Iris pigment epithelial cell (primary cell): ENCODE measurements at regions not wholly inside any gene's neighbourhood (a gene's known extent, or its start where the extent isn't known, plus 50 kb on each side); places are given as distances from the start of the nearest gene placed in this dataset.
"Not testable (repeated sequence)": the region's sequence is repeated elsewhere in the genome, so short reads cannot be mapped to it uniquely, and the experiment has no call there.

Experiments
- DNase-seq: peaks from one replicate; pipeline ENCODE4 v3.0.0-alpha.2; 2011; ENCODE audit warnings: low read depth

DNA sequence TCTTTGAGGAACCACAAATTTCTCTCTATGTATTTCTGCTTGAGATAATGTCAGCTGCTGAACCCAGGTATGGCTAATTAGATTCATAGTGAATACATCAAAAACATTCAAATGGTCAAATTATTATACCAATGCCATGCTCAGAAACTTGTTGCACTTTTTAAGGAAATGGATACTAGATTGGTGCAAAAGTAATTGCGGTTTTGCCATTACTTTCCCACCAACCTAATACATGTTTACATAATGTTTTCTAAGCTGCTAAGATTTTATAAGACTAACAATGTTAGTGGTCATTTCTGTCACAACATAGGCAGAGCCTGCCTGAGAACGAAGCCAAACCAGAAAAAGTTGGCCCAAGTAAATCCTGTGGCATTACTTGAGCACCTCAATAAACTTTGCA is 568.2 kb upstream of the LRATD1 start:
- DNase-seq, result no peak

DNA sequence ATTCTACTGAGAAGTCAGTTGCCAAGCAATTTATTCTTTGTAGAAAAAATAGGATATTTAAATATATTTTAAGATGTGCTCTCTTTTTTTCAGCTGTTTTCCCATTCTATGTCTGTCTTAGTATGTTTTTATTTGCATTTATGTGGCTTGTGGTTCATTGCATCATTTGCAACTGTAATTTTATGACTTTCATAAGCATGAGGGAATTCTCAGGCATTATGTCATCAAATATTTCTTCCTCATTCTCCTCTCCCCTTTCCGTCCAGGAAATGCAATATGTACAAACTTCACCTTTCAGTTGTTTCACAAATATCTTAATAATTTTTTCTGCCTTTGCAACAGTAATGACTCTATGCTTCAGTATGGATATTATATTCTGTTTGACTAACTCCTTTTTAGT is 560.2 kb upstream of the LRATD1 start:
- peak; percentile 26 for DNase-seq

DNA sequence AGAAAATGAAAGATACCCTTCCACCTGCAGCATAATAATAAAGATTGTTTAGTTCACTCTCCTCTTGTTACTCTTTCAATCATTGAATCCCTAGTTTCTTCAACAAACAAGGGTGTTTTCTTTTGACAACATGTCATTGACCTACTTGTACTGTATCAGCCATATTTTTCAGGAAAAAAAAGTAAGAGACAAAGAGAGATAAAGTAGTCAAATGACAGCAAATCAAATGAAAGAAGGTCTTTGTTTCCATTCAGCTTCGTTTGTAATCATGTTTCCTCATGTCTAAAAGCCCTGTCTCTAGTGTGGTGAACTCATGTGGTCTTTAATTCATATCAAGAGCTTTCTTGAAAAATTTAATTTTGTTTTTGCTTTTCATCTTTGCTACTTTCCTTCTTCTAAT is 557.8 kb upstream of the LRATD1 start:
- DNase-seq, result no peak

DNA sequence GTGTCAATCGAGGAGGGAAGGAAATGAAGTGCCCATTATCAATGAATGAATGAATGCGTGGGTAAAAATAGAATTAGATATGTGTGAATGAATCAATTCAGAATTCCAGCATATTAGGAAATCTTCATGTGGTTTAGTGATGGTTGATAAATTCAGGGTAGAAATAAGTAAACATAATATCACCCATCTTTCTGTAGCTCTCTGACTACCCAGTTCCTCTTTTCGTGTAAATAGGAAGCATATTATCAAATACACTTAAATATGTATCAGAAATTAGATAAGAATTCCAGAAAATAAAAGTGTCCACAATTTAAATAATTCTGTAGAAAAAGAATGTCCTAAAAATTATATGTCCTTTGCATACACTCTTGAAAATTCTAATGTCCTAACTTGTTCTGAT is 552.9 kb upstream of the LRATD1 start:
- no peak for DNase-seq

DNA sequence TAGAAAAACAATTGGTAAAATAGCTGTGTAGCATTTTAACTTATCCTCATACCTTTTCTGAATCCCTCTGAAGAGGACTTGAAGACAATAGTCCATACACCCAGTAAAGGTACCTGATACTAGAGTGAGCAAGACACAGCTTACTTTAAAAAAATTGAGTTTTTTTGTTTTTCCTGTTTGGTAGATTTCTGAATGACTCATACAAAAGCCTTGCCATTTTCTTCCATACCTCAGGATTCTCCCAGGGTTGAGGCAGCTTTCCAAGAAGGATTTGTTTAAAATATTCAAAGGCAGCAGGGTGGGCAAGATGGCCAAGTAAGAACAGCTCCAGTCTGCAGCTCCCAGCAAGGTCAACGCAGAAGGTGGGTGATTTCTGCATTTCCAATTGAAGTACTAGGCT is 551.0 kb upstream of the LRATD1 start:
- DNase-seq, result peak; percentile 4

DNA sequence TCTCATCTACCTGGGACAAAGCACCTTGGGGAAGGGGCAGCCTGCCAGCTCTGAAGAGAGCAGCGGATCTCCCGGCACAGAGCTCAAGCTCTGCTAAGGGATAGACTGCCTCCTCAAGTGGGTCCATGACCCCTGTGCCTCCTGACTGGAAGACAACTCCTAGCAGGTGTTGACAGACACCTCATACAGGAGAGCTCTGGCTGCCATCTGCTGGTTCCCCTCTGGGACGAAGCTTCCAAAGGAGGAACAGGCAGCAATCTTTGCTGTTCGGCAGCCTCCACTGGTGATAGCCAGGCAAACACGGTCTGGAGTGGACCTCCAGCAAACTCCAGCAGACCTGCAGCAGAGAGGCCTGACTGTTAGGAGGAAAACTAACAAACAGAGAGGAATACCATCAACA is 549.9 kb upstream of the LRATD1 start:
- DNase-seq, result no peak

DNA sequence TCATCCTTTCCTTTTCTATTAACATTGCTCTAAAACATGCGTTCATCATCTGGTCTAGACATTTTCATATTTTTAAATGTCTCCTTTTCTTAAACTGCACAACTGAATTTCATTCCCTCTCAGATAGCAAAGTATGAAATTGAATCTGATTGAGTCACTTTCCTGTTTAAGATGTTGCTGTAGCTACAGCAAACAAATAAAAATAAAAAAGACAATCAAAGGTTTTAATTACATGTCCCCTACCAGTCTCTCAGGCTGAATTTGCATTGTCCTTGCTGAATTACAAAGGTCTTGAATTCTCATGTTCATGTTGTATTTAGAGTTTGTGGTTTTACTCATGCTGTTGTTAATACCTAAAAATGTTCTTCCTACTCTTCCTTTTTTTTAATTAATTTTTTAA is 537.9 kb upstream of the LRATD1 start:
- no peak for DNase-seq

DNA sequence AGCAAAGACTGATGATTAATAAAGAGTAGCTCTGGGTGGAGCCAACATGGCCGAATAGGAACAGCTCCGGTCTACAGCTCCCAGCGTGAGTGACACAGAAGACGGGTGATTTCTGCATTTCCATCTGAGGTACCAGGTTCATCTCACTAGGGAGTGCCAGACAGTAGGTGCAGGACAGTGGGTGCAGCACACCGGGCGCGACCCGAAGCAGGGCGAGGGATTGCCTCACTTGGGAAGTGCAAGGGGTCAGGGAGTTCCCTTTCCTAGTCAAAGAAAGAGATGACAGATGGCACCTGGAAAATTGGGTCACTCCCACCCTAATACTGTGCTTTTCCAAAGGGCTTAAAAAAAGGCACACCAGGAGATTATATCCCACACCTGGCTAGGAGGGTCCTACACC is 533.4 kb upstream of the LRATD1 start:
- DNase-seq, result not testable (repeated sequence)

DNA sequence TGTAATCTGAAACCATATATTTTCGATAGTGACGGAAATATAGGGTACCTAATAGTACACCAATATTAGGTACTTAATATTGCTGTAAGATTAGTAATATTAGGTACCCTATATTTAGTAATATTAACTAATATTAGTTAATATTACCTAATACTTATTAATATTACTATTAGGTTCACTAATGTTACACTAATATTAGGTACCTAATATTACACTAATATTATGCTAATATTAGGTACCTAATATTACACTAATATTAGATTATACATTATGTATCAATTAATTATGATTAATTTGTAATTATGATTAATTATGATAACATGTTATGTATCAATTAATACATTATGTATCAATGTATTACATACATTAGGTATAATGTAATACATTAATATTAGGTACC is 518.2 kb upstream of the LRATD1 start:
- no peak for DNase-seq

DNA sequence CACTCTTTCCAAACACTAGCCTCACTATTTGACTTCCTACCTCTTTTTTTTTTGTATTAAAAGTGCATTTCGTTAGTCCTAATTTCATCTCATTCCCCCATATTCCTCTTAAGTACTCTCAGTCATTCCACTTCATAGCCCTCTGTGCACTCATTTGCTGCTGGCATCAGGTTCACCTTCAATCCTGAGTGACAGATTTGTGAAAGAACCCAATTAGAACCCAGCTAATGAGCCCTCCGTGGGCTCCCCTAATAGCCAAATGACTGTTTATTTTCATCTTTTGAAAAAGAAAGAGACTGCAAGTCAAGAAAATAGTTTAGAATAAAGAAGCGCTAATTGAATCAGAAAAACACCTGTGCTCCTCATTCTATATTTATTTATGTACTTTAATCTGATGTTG is 512.1 kb upstream of the LRATD1 start:
- no peak for DNase-seq

DNA sequence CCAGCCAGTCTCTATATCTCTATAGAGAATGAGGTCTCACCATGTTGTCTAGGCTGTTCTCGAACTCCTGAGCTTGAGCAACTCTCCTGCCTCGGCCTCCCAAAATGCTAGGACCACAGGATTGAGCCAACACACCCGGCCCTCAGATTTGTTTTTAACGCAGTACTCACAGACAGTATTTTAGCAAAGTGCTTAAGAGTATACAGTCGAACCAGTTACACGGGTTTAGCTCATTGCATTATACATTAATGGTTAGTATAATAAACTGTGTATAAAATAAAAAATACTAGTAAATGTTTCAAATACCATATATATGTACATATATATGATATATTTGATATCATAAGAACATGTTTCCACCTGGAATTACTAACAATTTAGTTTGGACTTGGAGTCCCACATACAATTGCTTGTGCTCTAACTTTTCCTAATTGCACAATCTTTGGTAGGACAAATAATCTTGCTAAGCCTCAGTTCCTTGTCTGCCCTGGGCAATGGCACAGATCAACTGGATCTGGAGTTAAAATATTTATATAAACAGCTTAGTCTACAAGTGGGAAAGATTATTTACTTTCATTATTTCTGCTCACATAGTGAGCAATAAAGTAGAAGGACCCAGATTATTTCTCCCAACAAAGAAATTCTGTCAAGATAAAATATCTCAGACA is 508.9 kb upstream of the LRATD1 start:
- no peak for DNase-seq

DNA sequence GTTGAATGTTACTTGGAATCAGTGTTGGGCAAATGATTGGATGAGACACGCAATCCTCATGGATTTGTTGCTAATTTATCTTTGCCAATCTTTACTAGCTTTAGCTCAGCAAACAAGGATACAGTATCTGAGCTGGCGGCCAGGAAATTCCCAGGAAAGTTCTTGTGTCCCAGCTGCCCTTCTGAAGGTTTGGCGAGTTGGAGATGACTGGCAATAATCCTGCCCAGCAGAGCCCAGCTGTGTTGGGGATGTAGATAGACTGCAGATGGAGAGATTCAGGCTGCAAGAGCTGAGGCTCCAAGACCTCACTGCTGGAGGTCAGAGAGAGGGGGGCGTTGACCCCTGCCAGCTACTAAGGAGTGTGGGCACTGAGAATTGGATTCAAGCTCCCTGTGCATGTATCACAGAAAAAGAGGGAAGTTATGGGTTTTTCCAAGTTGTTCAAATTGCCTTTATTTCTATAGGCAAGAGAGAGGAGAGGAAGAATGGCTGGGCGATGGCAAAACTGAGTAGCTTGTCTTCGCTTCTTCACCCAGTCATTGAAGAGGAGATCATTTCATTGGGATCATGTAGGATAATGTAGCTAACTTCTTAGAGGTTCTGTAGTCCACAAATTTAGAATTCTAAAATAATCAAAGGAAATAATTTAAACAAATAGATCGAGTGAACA is 506.8 kb upstream of the LRATD1 start:
- DNase-seq, result no peak

DNA sequence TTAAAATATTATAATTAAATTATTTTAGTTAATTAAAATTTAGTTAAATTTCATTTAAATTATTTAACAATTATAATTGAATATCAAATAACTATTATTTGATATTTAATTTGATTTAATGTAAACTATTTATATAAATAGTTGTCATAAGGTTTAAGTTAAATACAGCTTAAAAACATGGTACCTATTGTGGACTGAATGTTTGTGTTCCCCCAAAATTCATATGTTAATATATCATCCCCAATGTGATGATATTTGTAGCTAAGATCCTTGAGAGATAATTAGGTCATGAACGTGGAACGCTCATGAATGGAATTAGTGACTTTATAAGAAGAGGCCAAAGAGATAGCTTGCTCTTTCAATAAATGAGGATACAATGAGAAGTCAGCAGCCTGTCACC is 505.7 kb upstream of the LRATD1 start:
- no peak for DNase-seq

DNA sequence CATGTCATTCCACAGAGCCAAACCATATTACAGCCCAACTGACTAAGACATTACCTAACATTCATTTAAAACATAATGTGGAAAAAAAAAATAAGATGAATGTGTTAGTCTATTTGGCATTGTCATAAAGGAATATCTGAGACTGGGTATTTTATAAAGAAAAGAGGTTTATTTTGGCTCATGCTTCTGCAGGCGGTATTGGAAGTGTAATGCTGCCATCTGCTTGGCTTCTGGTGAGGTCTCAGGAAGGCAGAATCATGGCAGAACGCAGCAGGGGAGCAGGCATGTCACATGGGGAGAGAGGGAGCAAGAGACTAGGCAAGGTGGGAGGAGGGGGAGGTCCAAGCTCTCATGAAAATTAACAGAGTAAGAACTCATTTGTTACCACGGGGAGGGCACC is 504.8 kb upstream of the LRATD1 start:
- DNase-seq, result no peak

DNA sequence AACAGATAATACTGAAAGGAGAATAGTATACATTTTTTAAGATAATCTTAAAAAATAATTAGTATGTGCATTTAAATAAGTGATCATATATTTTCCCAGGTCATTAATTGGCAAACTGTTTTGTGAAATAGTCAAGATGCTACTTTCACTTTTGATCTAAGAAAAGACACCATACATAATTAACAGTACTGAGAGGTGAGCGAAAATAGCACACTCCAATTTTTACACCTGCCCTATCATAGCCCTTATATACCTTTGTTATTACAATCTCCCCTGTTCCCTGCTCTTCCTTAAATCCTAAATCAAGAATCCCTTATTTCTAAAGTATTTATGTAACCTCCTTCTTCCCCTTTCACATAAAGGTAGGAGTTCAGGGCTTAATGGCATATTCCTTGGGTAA is 500.1 kb upstream of the LRATD1 start:
- DNase-seq, result no peak

DNA sequence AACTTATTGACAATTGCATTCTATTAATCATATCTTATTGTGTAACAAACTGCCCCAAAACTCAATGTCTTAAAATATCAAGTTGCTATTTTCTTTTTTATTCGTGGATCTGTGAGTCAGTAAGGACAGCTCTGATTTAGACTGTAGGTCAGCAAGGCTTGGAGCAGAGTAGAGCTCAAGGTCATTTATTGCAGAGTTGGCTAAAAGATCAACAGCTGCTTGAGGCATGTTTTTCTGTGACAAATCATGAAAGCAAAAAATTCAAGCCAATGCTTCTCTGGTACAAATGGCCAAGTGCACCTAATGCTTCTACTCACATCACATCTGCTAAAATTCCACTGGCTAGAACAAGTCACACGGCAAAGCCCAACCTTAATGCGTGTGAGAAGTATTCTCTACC is 497.7 kb upstream of the LRATD1 start:
- no peak for DNase-seq

DNA sequence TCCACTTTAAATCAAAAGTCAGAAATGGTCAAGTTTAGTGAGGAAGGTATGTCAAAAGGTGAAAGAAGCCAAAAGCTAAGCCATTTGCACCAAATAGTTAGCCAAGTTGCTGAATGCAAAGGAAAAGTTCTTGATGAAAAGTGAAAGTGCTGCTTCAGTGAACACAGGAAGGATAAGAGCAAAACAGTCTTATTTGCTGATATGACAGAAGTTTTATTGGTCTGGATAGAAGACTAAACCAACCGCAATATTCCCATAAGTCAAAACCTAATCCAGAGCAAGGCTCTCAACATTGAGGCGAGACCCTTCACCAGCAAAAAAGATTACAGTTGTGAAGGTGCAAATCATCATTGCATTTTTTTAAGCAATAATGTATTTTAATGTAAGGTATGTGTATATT is 496.5 kb upstream of the LRATD1 start:
- no peak for DNase-seq

DNA sequence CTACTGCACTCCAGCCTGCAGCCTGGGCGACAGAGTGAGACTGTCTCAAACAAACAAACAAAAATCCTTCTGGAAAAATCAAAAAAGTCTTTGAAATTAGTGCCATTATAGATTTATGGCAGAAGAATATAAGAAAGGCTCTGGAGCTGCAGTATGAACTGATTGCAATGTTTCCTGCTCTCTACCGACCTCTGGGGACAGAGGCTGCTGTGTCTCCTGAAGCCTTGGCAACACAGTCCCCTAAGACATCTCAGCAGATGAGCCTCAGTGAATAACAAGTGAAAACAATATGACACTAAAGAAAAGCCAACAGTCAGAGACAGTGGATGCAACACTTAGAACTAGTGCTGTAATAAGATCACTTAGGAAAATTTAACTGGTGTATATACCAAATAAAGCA is 494.9 kb upstream of the LRATD1 start:
- no peak for DNase-seq

DNA sequence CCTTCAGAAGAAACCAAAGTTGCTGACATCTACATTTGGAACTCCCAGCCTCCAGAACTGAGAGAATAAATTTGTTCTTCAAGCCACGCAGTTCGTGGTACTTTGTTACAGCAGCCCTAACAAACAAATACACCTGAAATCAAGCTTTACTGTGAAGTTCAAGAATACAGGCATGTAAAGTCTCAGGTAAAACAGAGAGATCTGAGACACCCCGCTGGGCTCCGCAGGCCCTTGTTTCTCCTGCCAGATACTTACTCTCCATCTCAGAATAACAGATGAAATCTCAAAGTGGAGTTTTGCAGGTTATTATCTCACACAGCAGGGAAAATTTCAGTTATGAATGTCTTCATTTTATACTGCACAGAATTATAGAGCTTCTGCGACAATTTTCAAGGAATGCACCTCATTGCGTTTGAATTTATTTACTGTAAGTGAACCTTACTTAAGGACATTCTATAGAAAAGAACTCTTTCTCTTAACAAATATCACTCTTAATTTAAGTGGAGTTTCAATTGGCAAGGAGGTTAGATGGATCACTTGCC is 492.4 kb upstream of the LRATD1 start:
- DNase-seq, result no peak

DNA sequence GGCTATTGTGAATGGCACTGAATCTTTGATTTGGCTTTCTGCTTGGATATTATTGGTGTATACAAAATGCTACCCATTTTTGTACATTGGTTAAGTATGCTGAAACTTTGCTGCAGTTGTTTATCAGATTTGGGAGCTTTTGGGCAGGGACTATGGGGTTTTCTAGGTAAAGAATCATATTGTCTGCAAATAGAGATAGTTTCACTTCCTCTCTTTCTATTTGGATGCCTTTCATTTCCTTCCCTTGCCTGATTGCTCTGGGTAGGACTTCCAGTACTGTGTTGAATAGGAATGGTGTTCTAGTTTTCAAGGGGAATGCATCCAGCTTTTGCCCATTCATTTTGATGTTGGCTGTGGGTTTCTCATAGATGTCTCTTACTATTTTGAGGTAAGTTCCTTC is 489.1 kb upstream of the LRATD1 start:
- DNase-seq, result no peak

DNA sequence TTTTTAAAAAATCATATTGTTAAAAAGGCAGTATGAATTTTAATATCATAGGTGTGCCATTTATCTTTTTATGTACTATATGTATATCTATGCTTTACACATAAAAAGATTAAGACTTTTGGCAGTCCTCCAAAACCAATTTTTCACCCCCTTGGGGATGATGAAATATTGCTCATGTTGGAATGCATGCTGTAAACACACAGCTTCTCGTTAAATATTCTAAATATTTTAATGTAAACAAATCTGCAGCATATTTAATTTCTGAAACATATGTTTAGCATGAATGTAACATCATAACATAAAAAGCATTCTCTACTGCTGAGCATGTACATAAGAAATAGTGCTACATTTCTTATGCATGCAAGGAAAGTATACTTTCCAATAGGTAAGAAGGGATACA is 484.3 kb upstream of the LRATD1 start:
- peak; percentile 79 for DNase-seq

DNA sequence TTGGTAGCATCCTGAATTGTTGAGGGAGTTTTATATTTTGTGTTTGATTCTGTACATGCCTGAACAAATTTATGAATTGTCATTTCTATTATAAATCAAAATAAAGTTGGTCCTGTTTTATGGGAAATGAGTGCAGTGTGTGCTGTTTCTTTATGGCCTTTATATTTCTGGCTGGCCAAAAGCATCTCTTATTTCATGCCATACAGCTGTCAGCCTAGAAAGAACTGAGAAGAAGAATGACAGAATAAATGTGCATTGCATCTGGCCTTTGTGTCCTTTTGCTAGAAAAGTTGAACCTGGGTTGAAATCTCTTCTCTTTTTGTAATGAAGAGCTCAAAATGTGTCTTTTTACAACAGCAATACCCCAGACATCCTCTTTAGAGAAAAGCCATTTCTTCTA is 474.7 kb upstream of the LRATD1 start:
- no peak for DNase-seq

DNA sequence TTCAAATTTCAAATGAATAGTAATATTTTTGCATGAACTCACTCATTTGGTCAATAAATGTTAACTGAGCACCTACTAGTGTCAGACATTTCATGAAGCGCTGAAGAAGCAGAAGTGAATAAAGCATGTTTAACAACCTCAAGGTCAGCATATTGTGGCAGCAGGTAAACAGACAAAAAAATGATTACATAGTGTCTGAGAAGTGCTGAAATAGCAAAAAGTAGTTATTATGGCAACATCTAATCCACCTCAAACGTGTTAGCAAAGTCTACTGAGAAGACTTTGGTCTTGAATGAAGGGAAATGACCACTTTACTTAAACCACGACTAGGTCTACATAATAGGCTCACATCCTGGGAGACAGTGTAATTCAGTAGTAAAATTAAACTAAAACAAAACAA is 452.2 kb upstream of the LRATD1 start:
- no peak for DNase-seq
